NCI-H2196 treated with DMSO at 0.1 percent for 48 hours (cell line): ENCODE measurements at regions not wholly inside any gene's neighbourhood (a gene's known extent, or its start where the extent isn't known, plus 50 kb on each side); places are given as distances from the start of the nearest gene placed in this dataset.

ENCODE experiments used
- DNase-seq: peaks from one replicate; lab custom pipeline; 2025; ENCODE audit not compliant: unreplicated experiment; lab: John Stamatoyannopoulos, UW

DNA sequence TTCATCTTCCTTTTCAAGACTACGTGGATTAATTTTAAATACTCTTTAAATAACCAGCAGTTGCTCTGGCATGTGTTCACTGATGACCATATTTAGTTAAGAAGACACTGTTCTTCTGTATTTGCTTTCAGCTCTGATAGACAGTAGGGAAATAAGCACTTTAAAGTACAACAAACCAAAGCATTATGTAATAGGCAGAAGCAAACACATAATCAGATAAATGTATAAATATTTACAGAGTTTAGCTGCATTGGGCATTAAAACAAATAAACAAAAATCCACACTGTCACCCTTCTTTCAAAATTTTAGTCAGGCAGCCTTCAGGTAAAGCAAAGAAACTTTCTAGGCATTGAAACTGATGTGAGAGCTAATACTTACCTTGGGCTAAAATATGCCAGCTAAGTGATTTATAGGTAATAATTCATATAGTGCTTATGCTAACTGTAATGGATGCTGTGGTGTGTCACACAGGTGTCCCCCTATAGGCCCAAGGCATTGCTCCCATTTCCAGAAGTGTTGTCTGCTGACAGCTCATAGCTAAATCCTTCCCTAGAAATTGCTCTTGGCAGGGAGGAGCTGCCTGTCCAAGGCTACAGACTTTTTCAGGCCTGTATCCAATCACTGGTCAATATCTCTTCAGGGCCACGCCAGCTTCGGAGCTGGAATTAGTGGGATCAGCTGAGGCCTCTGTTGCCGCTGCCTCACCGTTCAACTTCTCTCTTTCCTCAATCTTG, 111.5 kb upstream of the CITED2 start:
- no peak for DNase-seq

DNA sequence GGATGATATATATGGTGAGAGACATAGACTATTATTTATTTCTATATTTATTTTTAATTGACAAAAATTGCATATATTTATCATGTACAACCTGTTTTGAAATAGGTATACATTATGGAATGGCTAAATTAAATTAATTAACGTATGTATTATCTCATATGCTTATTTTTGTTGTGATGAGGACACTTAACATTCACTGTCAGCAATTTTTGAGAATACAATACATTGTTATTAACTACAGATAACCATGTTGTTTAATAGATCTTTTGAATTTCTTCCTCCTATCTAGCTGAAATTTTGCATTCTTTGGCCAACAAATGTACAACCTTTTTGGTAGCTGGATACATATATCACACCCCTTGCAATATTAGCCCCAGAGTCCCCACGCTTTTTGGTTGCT, 110.7 kb upstream of the CITED2 start:
- no peak for DNase-seq

DNA sequence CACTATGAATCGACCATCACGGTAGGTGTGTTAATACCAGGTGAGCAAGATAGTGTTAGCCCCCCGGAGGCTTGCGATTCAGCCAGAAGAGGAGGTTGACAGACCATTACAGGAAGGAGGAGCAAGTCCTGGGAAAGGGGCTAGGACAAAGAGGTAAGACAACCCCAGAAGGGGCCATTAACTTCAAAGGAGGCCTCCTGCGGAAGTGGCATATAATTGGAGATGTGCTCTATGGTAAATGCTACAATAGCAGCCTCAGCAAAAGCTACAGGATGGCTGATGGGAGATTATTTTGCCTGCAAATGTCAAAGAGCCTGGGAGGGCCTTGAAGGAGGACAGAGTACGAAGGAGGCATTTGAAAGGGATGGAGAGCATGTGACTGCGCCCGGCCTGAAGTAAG, 108.6 kb upstream of the CITED2 start:
- no peak for DNase-seq

DNA sequence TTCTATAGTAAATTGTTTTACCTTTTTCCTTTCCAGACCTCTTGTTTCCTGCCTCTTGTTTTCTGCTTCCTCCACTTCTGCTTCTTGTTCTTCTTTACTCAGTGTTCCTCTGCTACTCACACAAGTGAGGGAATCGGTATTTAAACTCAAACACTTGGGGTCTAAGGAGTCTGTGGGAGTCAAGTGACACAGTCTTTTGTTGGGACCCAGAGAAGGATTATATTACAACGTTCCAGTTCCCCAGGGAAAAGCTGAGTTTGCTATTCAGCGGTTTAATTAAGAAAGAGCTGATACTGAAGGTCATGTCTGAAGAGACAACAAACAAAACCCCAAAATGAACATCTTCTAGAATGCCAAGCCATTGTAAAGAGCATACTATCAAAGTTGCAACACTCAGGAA, 107.8 kb upstream of the CITED2 start:
- DNase-seq: no peak

DNA sequence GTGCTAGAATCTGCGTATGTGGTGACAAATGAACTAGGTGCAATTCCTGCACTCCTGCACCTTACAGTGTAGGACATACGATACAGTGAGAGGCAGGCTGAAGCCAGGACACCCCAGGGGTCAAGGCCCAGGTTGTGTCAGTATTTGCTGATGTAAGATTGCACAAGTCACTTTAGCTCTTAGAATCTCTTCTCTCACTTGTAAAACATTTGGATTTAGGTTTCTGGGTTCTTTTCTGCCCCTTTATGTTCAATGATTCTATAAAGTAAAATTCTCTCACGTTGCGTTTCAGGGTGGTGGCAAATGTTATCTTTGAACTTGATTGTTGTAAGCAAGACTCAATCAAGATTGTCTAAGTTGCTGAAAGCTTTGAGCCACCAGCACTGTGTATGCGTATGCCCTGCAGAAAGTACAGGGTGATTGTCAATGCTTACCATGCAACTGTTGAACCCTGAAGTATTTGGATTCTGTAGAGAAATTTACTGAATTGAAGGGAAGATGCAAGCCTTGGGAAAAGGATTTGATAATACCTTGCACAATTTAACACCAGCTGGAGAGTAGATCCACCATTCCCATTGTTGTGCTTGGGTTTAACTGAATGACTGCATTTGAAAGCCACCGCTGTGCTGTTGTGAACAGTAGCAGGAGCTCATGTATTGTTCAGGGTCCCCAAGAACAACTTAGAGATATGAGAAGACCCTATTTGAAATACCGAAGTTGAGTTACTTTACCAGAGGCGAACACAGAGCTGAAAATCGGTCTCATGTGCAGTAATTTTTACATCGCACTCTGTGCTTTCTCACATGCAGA, 106.1 kb upstream of the CITED2 start:
- DNase-seq: no peak

DNA sequence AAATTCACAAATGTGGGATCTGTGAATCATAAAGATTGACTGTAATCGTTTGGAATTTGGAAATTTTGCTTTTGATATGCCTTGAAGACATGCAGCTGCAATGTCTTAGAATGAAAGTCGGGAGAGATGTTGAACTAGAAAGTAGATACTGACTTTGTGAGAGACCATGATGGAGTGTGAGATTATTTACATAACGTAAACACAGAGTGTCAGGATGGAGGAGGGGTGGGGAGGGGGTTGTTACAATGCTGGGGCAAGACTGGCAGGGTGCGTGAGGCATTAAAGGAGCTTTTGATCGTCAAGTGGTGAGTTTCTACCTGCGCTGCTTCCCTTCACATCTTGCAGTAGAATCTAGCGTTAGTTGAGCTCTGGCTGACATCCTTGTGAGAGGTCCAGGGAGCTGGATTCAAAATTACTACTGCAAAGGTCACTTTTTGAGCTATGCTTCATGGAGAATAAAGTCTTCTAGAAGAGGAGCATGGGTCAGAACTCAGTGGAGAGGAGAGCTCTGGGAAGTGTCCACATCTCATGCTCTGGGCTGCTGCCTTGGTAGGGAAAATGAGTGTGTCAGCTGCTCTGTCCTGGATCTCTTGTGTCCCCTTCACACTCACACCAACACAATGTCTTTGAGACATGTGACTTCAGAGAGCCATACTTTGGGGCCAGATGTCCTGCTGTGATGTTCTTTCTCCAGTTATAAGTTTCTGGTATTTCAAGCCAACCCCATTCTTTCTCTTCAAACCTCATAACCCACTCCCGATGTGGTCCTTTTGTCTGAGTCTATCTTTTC, 105.2 kb upstream of the CITED2 start:
- DNase-seq: no peak

DNA sequence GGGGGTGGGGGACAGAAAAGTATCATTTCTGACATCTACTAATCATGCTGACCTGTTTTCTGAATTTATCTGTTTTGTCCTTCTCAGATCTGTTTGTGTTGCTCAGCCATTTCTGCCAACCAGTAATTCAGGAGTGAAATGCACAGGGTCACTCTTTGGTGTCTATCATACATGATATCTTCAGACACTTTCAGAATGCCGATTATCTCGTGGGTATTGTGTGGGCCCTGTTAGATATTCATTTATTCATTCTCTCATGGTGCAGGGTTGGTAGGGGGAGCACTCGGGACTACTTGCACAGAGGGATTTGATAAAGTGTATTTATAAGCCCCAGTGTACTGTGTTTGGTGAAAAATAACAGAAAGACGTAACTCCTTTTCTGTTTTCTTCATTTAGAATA, 101.2 kb upstream of the CITED2 start:
- DNase-seq: no peak

DNA sequence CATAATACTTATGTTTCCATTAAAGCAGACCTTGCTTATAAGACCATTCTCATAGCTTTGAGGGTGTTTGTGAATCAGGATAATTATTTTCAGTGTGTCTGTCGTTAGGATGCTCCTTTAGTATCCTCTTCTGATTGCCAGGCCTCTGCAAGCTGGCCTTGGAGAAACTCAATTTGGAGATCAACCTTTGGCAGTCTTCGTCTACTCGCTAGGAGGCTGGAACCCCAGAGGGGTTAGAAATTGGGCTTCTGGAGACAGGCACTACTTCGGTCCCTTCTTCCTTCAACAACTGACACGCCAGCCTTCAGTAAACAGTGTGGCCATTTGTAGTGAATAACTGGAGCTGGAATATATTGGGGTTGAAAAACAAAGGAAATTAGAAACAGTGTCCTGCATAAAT, 100.8 kb upstream of the CITED2 start:
- DNase-seq: no peak

DNA sequence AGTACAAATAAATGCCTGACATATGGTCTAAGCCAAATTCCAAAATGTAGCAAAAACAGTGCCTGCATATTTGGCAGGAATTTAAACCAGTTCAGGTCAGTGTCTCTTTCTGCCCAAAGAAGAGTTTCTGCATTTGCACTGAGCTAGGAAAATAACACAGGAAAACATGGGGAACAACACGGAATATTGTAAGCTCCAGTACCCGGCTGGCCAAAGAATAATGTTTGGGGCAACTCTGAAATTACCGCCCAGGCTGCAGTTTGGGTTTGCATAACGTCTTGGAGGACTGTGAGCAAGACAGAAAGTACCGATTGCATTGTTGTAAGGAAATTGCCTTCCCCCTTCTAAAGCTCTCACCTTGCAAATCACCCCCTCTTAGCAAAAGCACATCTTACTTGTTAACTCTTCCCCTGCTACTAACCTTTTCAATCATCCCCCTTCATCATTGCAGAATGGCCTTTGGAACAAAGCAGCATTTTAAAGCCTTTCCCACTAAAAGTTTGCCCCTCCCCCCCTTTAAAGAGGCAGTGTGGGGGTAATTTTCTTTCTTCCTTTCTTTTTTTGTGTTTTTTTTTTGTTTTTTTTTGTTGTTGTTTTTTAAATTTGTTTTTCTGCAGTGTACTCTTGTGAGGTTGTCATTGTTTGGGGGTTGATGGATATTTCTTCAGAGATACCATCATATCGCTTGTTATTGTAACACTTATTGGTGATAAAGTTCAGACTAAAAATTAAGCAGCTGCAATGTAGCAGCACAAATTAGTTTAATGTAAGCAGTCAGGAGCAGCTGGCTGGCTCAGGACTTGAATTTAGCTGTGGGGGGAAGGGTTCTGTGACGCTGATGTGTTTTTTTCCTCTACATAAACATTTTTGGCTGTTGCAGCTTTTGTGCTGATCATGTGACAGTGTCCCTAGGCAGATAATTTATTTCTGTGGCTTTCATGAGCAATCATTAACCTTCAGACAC, 100.0 kb upstream of the CITED2 start:
- DNase-seq: no peak

DNA sequence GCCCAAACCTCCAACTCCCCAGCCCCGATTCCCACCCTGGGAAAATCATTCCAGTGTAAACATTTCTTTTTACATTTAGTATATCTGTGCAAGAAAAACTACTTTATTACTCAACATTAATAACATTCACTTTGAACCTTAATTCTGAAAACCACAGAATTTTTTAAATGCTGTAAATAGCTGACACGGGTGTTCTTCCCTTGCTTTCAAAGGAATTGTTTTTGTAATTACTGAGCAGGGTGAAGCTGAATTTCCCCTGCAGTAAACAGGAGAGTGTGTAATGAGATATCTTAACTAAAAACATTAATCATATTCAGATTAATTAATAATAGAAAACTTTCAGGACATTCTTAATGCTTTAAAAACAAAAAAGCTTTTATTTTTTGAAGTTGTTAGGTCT, 99.3 kb upstream of the CITED2 start:
- DNase-seq: no peak

DNA sequence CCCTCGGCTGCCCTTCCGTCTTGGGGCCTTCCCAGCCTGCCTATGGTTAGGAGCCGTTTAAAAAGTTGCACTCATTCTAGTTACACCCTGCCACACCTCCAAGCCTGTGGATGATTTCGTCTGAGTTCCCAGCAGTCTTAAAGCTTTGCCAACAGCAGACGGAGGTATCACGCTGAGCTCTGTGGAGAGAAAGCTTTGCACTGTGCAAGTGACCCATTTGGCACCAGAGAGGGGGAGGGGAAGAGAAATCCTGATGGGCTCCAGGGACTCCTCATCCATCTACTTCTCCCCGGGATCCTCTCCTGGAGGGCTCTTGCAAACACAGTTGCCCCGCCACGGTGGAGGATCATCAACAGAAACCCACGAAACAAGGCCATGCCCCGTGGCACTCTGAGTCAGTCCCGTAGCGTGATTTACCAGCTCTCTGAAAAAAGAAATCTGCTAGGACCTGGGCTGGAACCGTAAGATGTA, 98.8 kb upstream of the CITED2 start:
- DNase-seq: no peak

DNA sequence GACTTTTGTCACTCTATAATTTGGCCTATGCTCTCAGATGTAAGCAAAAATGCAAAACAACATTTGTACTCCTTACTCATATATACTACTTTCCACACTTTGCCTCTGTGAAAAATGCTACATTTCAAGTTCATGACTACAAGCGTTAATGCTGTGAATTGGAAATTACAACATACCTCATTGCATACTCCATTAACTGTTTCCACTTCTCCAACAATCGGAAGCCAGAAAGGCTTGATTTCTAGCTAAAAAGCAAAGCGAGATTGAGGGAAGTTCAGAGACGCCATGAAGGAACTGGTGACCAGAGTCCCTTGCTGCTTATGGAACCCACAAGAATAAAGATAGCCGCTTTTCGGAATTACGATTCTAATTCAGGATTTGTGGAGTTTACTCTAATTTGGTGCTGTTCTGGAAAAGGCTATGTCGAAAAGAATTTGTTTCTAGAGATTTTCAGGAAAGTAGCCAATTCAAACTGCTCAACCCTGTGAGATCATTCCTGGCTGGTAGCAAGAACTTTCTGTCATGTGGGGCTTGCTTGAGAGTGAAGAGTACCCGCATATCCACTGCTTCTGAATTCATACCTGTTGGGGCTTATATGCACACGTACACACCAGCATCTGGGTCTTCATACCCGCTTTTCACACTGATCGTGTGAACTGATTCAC, 98.0 kb upstream of the CITED2 start:
- no peak for DNase-seq

DNA sequence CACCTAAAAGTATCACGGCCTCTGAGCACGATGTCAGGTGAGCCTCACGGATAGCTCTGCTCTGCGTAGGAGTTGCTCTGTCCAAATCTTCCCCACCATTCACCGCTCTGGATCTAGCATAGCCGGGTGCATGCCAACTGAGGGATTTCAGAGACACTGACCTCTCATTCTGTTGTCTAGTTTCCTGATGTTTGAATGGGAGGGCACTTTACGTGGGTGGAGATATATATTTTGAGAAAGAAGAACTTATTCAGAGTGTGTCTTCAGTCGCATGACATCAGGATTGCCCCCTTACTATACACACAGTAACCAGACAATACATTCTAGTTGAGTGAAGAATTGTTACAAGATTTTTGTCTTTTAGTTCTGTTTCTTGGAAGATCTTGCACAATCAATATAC, 96.5 kb upstream of the CITED2 start:
- DNase-seq: no peak

DNA sequence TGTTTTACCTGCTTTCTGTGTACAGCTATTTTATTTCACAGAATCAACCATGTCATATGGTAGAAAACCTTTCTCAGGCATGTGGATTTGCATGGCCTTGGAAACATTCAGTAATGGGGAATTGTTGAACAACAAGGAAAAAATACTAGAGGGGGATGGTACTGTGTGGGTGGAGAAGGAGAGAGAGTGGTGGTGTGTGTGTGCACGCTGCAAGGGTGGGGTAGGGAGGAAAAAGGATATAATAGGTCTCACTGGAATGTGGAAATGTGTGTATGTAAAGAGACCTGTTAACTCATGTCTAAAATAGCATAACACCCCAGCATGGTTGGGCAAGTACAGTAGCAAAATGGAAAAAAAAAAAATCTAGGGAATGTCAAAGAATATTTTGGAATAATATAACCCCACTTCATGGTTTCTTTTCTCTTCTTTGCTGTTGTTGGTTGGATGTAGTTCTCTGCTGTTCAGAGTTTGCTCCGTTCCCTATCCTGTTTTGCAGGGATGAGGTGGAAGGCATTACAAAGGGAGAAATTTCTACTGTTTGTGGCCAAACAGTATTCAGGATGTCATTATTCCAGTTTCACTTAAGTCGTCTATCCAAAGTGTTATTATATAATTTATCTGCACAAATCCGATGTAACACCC, 93.9 kb upstream of the CITED2 start:
- no peak for DNase-seq

DNA sequence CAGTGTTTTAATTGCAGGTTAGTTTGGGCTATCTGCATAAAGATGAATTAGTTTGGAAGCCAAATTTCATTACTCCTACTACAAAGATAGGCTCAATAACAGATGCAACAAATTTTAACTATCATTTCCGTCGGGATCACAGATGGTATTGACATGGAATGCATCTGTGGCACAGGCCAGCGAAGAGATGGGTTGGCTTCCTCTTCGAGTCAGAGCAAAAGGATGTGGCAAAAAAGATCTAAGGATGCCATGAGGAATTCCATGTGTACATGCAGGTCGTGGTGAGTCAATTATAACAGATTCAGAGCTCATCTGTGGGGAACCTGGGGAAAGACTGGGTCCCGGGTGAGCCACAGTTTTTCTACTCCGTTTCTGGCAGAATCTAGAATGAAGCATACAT, 83.0 kb upstream of the CITED2 start:
- DNase-seq: no peak

DNA sequence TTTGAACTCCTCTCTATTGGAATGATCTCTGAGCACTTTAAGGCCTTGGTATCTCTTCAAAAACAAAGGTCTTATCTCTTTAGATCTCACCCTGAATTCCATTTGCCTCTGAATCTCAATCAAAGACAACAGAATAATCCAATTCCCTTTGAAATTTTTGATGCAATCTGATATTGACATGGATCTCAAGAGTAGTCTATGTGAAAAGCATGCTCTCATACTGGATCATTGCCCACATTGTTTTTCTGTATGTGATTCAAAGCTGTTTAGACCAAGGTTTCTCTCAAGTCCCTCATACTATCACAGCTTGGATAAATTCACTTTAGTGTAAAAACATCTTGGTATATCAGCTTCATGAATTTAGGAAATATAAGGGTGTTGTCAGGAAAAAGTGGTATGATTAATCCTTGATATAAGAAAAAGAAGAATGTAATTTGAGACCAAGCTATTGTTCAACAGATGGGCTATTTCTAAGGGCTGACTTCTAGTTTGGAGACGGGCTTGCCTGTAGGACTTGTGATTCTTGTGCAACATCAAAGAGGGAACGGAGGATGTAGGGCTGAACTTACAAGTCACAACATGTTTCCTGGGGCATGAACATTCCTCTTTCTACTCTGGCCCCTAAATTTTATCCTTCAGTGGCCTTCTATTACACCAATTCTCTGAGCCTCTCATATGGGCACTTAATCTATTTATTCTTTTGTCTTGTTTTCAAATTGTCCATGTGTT, 77.9 kb upstream of the CITED2 start:
- DNase-seq: no peak

DNA sequence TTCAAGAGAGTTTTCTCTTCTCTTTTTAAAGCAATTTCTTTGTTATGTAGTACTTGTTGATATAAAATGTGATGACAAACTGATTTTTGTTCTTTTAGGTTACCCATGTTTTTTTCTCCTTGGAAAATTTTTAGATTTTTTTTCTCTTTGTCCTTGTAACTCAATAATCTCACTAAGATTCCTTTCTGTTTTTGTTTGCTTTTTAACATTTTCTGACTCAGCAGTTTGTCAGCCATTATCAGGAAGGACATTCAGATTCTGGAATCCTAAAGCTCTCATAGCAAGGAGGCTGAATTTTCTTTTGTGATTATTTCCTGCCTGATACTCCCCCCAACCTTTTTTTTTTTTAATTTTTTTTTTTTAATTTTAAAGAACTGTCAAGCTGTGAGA, 75.2 kb upstream of the CITED2 start:
- DNase-seq: no peak

DNA sequence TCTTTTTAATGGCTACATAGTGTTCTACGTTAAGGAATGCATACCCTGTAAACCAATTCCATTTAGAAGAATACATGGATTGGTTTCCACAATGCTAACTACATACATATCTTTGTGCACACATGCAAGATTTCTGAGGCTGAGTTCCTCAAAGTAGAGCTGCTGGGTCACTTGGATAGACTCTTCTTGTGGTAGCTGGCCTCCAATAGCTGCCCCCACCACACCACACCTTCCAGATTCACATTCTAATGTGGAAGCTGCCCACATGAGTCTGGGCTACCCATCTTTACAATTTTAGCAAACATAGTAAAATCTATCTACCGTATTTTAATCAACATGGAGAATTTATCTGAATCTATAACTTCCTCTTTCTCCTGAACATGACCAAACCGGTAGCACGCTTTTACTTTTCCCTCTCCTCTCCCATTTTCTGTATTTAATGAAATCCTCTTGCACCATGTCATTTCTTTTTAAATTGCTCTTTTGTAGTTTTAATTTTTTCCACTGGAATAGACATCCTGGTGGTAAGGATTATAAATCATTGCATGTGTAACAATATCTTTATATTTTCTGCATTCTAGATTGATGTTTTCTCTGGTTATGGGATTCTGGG, 74.7 kb upstream of the CITED2 start:
- no peak for DNase-seq
